Esophagus mucosa (tissue), 1 donor: ENCODE measurements at regions not wholly inside any gene's neighbourhood (a gene's known extent, or its start where the extent isn't known, plus 50 kb on each side); places are given as distances from the start of the nearest gene placed in this dataset.
"Not testable (repeated sequence)": the region's sequence is repeated elsewhere in the genome, so short reads cannot be mapped to it uniquely, and the experiment has no call there.

Experiments
- ATAC-seq: fragments of 200-7000 bp; cut with Tn5 transposase; one replicate; pipeline ENCODE4 v1.9.1; 2020
- donor health status: DM: yes; HTN: yes; CAD: no.

DNA sequence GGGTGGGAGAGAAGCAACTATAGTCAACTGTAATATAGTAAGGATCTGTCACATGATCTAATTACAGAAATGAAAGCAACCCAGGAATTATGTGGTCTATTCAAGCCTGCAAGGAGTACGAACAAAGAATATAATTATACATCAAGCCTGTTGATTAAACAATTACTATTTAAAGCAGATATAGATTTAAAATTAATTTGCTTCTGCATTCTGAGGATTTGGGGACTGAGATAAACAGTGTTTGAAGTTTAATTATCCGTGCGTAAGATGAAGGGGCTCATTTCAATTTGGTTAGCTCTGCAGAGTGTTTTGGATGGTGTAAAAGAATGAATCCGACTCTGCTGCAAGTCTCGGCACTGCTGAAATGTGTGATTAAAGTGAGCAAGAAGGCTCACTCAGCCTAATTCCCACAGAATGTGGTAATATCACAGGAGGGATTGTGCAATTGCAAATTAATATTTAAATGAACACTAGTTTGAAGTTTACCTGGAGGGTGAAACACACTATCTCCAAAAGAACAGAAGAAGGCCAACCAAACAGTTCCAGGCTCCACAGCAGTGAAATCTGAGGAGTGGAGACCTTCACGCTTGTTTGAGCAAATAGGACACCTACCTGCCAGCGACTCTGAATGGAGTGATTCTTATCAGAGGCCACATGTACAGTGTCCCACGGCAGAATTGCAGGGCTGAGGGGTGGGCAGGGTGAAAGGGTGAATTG lies 420.6 kb upstream of the SLC30A5 start:
- peak; percentile 43 for ATAC-seq

DNA sequence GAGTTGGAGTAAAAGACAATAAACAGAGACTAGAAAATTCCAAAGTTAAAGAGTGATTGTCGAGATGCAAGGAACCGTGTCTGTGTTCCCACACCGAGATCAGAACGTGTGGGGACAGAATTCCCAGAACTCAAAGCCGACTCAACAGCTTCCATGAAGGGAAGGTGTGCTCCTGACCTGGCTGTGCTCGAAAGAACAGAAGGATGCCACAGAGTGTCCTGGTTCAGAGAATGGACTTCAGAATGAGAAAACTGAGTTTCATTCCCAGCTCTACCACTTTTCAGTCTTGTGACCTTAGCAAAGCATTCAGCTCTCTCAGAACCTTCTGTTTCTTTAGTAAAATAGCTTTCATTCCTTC lies 420.0 kb upstream of the SLC30A5 start:
- ATAC-seq: no peak

DNA sequence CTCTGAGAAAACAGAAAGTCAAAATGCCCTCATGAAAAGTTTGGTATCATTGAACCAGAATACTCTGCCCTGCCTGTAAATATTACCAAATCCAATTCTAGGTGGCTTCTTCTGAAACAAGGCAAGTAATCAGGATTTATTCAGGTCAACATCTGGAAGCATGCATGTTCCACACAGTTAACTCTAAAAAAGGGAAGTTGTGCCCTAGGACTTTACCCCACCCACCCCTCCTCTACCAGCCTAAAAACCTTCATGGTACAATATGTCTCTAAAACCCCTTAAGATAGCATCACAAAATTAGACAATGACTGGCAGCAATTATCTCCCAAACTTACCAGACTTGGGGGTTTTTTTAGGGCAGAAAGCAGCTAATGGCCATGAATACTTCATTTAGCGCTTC lies 414.8 kb upstream of the SLC30A5 start:
- no peak for ATAC-seq

DNA sequence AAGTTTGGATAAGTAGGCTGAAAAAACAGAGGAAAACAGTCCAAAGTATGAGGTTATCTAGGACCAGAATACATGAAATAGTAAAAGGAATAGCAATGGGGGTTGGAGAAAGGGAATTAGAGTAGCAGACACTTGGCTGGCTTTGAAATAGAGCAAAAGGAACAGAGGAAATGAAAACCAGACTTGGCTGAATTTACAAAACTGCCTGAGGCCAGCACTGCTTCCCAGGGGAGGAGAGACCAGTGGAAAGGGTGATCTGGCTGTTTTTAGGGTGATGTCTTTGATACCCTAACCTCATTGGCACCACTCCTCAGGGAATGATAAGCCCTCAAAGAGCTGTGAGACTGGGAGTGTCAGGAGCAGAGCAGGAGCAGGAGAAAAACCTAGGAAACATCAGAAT lies 413.4 kb upstream of the SLC30A5 start:
- no peak for ATAC-seq

DNA sequence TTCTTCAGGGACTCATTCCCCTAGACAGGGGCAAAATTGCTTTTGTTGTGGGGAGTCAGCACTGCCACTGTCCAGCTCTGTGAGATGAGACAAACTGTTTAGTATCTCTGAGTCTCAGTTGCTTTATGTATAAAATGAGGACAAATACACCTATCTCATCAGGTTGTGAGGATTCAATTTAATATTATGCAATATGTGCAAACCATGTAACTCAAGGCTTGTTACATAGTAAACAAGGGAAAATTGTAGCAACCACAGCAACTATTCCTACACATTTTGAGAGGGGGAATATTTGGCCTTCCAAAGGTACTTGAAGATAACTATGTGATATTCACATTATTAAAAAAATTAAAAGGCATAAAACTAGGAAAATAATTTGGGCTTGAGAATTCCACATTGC lies 411.9 kb upstream of the SLC30A5 start:
- no peak for ATAC-seq

DNA sequence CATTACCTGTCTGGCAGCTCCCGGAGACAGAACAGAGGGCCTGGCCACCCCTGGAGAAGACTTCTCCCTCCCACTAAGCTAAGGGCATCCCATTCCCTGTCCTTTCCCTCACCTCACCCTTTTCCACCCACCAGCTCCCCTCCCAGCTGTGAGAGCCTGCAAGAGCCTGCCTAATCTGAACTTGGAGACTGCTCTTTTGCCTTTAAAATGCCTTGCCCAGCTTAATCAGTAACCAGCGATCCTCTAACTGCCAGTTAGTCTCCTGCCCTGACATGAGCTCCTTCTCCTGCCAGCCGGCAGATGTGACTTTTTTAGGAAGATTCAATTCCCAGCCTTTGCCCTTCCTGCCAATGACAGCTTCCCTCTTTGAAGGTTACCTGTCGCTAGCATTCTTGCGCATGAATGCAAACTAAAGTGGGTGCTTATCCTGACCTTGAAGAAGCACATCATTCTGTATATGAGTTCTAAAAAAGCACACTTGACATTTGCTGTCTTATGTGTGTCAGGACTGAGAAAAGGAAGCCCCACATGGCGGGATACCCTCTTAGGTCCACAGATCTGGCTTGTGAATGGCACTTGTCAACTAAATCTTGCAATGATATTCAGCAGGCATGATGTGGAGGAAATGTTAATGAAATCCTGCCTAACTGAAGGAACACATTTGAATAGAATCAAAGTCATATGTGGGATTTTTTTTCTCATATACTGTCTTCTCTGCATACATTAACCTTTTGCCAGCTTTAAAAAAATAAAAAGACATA lies 411.2 kb upstream of the SLC30A5 start:
- ATAC-seq: no peak

DNA sequence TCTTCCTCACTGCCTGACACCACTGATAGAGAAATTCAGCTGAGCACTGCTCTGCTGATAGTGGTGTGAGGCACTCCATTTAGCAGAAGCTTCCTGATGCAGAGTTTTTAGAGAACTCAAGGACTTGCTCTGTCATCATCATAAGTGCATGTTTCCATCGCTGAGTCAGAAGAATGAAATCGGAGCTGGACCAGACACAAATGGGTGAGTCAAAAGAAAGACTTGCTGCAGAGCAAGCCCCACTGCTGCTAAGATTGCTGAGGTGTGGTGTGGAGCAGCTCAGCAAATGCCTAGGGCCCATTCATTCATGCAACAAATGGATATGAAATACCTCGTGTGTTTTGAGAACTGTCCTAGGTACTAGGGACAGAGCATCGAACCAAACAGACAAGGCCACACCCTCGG lies 410.2 kb upstream of the SLC30A5 start:
- peak; percentile 100 for ATAC-seq

DNA sequence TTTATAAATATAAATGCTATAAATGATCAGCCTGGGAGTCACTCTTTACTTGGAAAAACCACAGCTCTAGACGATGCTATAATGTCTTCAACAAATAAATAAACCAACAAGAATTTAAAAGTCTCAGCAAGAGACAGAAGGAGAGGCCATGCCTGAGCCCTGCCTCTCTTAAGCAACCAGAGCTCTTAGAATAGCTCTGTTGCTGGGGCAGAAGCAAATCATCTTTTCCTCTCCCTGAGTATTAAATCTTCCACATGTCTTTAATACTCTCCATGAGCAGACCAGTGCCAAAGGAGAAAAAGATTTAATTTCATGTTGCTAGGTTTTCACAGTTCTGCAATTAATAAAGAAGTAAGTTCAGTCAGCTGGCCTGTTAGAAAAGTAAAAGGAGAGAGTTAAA lies 408.0 kb upstream of the SLC30A5 start:
- ATAC-seq: no peak

DNA sequence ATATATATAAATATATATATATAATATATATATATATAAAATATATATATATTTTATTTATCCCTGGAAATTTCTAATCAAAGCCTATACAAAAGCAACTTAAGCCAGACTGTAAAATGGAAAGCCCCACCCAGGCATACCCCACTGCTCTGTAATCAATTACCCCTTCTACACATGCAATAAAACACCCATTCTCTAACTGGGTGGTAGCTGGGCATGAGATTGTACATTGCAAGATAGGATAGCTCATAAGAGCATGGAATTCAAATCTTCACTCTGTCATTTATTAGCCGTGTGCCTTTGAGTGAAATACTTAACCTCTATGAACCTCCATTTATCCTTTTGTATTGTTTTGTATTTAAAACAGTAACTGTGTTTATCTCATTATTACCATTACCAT lies 405.3 kb upstream of the SLC30A5 start:
- no peak for ATAC-seq

DNA sequence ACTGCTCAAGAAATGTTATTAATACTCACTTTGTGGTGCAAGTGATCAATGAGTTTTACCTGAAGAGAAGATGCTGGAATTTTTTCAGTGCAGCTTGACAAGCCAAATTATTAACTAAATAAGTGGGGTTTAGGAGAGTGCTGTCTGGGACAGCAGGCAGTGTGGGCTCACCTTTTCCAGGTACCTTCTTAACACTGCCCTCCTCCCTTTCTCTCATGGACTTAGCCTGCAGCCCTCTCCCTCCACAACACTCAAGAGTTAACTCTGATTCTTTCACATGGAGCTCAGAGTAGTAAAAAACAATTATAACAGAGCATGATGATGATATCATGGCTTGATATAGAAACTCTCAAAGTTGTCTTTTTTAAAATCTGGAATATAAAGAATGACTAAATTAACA lies 404.8 kb upstream of the SLC30A5 start:
- ATAC-seq: no peak

DNA sequence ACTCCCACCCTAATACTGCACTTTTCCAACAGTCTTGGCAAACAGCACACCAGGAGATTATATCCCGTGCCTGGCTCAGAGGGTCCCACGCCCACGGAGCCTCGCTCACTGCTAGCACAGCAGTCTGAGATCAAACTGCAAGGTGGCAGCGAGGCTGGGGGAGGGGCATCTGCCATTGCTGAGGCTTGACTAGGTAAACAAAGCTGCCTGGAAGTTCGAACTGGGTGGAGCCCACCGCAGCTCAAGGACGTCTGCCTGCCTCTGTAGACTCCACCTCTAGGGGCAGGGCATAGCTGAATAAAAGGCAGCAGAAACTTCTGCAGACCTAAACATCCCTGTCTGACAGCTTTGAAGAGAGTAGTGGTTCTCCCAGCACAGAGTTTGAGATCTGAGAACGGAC lies 401.9 kb upstream of the SLC30A5 start:
- ATAC-seq: not testable (repeated sequence)

DNA sequence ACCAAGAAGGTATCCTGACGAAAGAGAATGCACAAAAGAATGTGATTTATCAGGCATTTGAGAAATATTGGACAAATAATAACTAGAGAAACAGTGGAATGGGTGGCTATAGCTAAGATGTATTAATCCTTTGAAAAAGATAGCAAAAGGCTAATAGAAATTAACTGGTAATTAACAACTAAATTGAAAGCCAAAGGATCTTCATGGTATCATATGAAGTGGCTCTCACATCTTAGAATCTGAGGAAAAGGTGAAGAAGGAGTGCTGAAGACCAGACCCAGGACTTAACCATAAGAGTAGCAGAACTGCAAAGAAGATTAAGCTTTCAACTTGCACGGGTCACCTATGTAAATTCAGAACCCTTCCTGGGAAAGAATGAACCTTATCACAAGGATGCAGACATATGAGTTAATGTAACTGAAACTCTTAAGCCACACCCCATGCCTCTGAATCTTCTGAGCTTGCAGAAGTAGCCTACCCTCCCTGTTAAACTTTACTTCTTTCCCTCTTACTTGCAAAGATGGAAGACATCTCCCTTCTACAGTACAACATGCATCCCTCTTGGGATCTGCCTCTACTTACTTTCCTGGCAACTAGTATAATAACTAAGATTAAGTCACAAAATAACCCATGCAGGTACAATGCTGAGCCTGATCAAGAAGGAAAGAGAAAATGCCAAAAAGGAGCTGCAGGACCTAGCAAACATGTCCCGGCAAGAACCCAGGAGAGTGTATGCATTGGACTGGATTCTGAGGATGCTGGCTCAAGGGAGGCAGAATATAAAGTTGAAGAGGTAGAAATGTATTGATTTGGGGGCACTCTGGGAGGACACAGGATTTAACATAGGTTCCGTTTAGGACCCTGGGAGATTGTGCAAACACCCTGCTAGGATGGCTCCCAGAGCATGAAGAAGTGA lies 395.5 kb upstream of the SLC30A5 start:
- ATAC-seq: no peak

DNA sequence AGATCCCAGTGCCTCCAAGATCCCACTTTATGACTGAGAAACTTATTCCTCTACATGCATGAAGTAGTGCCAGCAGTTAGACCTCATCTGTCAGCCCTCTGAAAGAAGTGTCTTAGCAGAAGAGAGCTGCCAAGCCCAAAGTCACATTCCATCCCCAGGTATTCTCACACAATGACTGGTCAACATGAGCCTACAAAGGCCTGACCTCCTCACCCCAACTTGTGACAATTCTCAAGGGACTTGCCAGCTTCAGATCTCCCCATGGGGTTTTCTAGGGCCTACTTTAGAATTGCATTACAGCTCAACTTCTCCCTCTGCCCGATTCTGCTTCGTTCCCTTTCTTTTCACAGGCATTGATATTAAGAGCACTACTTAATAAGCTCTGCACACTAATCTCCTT lies 393.8 kb upstream of the SLC30A5 start:
- no peak for ATAC-seq

DNA sequence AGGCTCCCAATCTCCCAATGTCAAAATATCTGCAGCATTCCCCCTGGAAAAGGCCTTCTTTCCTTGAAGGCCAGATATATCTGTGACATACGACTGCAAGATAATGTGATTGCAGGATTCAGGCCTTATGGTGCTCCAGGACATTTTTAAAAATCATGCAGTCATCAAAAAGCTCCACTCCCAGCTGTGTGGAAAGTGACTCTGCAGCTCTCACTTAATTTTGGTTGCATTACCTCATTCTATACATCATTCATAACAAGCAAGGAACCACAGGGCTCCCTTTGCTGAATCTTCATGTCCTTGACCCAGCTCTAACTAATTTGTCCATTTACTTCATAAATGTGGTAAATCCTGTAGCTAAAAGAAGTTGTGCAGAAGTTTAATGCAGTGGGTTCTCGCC lies 386.2 kb upstream of the SLC30A5 start:
- no peak for ATAC-seq

DNA sequence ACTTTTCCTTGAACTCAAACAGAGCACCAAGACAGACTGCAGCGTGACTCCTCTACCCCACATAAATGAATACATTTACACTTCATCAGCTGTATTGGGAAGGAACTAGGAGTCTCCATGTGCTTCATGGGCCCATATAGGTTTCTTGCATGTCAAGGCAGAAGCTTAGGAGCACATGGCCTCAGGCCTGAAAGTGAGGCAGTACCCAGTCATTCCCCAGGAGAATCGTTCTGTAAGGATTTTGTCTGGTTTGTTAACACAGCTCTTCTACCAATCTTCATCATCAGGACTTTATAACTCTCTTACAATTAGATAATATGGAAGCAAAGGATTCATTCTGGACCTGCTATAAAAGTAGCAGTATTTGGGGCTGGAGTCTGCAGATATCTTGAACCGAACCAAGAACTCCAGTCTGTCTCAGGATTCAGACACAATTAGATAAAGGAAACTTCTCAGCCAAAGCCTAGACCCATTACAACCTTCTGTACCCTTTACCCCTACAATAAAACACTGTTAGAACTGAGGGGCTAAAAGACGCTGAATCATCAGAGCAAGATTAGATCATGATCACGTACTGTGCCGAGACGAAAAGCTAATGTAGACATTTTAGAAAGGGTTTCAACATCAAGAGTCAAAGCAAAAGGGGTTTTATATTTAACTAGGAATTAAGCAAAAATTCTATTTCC lies 385.5 kb upstream of the SLC30A5 start:
- no peak for ATAC-seq

DNA sequence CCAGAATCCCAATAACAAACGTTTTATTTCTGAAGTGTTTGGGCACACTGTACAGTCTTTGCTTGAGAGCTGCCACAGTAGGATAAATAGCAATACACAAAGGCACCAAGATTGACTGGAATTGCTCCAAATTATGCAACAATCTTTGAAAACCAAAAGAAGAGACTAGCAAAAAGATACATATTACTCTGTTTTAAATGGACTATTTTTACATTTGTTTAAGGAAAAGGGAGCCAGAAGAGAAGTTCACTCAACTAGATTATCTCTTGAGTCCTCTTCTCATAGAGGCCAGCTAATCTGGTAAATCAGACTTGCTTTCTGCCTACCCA lies 385.0 kb upstream of the SLC30A5 start:
- ATAC-seq: no peak

DNA sequence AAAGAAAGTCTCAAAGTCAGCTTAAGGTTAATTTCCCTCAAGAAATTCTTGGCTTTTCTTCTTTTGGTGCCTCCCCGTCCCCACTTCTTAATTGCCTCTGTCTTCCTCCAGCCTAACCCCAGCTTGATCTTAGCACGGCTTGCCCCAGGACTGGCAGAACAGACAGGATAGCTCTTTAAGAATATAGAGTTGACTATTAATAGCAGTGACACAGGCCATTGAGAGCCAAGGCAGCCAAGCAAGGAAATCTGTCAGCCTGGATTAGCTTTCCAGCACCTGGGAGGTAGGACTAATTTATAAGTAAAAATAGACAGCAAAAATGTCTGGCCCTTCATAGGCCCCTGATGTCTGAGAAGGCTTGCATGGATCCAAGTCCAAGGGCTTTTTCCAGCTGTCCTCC lies 384.6 kb upstream of the SLC30A5 start:
- no peak for ATAC-seq

DNA sequence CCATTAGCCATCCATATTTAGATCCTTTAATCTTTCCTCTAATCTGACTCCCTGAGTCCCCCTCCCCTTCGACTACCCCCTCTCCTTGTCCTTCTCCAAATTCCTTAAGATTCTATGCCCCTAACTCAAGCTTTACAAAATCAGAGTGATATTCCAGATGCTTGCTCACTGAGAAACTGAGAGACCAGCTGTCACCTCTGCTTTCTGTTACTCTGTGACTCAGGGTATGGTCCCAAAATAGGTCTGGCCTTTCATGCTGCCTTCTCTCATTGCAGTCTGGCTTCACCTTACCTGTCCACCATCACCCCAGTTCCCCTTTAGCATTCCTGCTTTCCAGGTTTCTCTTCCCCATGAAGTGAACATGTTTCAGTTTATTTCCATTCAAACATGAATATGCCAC lies 383.3 kb upstream of the SLC30A5 start:
- ATAC-seq: no peak

DNA sequence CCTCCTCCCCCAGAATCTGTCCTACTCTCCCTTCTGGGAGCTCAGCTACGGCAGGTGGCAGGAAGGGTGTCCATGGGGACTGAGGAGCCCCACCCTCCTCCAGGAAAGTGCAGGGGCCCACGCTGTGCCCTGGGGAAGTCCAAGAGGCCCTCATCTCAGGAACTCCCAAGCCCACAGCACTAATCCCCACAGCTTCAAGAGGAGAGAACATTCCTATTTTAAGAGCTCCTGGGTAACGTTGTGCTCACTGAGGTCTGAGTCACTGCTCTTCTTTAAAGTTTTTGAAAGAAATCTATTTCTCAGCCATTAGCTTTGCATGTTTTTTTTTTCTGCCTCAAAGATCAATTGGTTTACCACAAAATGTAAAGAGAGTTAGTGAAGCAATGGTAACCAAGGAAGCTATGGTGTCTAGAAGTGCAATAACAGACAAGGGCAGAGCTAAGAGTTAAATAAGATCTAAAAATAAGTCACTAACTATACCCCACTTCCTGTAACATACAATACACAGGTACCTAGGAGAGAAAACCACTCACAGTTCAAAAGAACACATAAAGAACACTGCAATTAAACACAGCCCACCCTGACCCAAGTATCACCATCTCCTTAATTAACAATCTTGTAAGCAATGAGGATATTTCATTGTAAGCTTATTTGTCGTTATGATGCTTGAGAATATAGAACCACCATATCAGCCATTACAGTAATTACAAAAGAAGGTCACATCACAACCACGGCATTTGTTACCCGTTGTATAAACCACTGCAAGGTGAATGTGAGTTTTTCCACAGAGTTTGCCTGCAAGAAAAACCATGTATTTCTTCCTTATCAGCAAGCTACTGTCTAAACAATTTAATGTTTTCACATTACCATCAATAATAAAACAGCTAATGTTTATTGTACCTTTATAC lies 382.3 kb upstream of the SLC30A5 start:
- ATAC-seq: no peak

DNA sequence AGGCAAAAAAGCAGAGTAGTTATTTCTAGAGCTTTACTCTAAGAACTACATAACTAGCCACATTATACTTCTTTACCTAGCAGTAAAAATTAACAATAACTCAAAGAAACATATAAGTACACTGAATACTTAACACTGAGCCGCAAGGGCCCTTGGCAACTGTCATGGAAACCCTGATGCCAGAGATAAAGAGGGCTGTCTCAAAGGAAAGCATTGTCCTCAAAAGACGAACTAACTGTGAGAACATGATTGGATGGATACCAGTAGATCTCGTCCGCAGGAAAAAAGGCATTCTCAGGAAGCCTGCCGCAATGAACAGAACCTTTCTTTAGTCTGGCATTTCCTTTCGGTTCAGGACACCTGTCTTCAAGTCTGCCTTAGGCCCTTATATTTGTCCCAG lies 379.0 kb upstream of the SLC30A5 start:
- ATAC-seq: no peak

DNA sequence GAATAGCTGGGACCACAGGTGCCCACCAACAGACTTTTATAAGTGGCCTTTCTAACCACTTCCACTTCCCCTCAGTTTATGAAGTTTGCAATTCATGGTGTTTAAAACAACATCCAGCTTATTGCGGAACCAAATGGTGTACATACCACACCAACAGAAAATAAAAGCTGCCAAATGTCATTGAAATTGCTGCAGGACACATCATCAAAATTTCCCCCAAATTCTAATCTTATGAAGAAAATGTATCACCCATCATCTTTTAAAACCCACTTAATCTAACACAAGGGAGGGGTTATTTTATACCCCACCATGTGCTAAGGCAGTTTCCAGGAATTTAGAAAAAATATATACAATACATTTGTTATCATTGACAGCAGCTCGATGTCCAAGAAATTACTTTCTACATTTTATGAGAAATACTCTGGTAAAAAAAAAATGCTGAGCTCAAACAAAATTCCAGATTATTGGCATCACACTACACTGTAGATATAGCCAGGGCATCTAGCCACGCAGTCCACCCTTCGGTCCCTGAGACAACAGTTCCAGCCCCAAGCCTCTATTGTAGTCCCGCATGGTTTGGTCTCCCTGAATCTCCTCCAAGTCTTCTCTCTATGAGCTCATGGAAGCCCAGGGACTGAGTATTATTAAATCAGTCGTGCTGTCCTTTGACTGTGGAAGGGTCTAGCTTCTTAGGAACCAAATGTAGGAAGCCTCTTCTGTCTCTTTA lies 372.8 kb upstream of the SLC30A5 start:
- ATAC-seq: no peak
